HEK293T (cell line): ENCODE measurements at regions not wholly inside any gene's neighbourhood (a gene's known extent, or its start where the extent isn't known, plus 50 kb on each side); places are given as distances from the start of the nearest gene placed in this dataset.

Source experiments
- CTCF ChIA-PET: fragments of 350-600 bp; formaldehyde crosslinking; extraction: SDS; loops from one replicate; lab custom pipeline; 2021; ENCODE audit warnings: antibody characterized with exemption, inconsistent platforms; lab: Yijun Ruan, JAX
- POLR2A ChIA-PET: fragments of 350-600 bp; formaldehyde crosslinking; extraction: SDS; loops from one replicate; lab custom pipeline; 2020; ENCODE audit warnings: antibody characterized with exemption, inconsistent platforms; lab: Yijun Ruan, JAX
- DNase-seq: peaks from one replicate; pipeline ENCODE4 v3.0.0; 2012; ENCODE audit warnings: mixed read lengths; ENCODE audit errors: extremely low spot score
- ARNT ChIP-seq: fragments of 450-650 bp; IDR thresholded peaks from 2 replicates; pipeline ENCODE4 v1.6.1; 2017; ENCODE audit warnings: mild to moderate bottlenecking
- BHLHE40 ChIP-seq: fragments of 450-650 bp; IDR thresholded peaks from 2 replicates; pipeline ENCODE4 v1.6.1; 2016; ENCODE audit warnings: mild to moderate bottlenecking, moderate library complexity, borderline replicate concordance
- CTBP1 ChIP-seq: fragments of 450-650 bp; IDR thresholded peaks from 2 replicates; pipeline ENCODE4 v1.6.1; 2016; ENCODE audit warnings: borderline replicate concordance
- ELF4 ChIP-seq: fragments of 450-650 bp; IDR thresholded peaks from 2 replicates; pipeline ENCODE4 v1.6.1; 2017; ENCODE audit warnings: antibody characterized with exemption
- FOXA1 ChIP-seq: fragments of 450-650 bp; IDR thresholded peaks from 2 replicates; pipeline ENCODE4 v1.6.1; 2016; ENCODE audit warnings: mild to moderate bottlenecking
- FOXK2 ChIP-seq: fragments of 450-650 bp; IDR thresholded peaks from 2 replicates; pipeline ENCODE4 v1.6.1; 2016; ENCODE audit warnings: mild to moderate bottlenecking
- FOXM1 ChIP-seq: fragments of 450-650 bp; IDR thresholded peaks from 2 replicates; pipeline ENCODE4 v1.6.1; 2017; ENCODE audit warnings: mild to moderate bottlenecking, borderline replicate concordance
- HDGF ChIP-seq: fragments of 450-650 bp; IDR thresholded peaks from 2 replicates; pipeline ENCODE4 v1.6.1; 2017; ENCODE audit warnings: antibody characterized with exemption, borderline replicate concordance
- L3MBTL2 ChIP-seq: fragments of 450-650 bp; conservative IDR thresholded peaks from 2 replicates; pipeline ENCODE4 v1.6.1; 2016; ENCODE audit warnings: mild to moderate bottlenecking
- LEF1 ChIP-seq: fragments of 450-650 bp; IDR thresholded peaks from 2 replicates; pipeline ENCODE4 v1.6.1; 2017; ENCODE audit warnings: mild to moderate bottlenecking, borderline replicate concordance
- NFRKB ChIP-seq: fragments of 450-650 bp; IDR thresholded peaks from 2 replicates; pipeline ENCODE4 v1.6.1; 2016; ENCODE audit warnings: mild to moderate bottlenecking, moderate library complexity
- PKNOX1 ChIP-seq: fragments of 450-650 bp; IDR thresholded peaks from 2 replicates; pipeline ENCODE4 v1.6.1; 2016
- SP1 ChIP-seq: fragments of 450-650 bp; IDR thresholded peaks from 2 replicates; pipeline ENCODE4 v1.6.1; 2017
- SUZ12 ChIP-seq: fragments of 450-650 bp; IDR thresholded peaks from 2 replicates; pipeline ENCODE4 v1.6.1; 2016; ENCODE audit warnings: mild to moderate bottlenecking
- TARDBP ChIP-seq: fragments of 450-650 bp; IDR thresholded peaks from 2 replicates; pipeline ENCODE4 v1.6.1; 2016
- ZNF384 ChIP-seq: fragments of 450-650 bp; IDR thresholded peaks from 2 replicates; pipeline ENCODE4 v1.6.1; 2016

GRCh38 chr2:43125090-43125998 lies 101.1 kb downstream of the ZFP36L2 start:
- ChIA-PET POLR2A (no interaction called here), CTCF (interaction anchor here (0.6 to 0.9 kb wide), 2 partner anchors 35 to 99 kb away, joined by 3 to 5 read pairs; no protein-coding TSS in a partner anchor)
- no peak for DNase-seq
- TF ChIP-seq ARNT (no peak), PKNOX1 (no peak), BHLHE40 (no peak), CTBP1 (no peak), L3MBTL2 (no peak)

DNA sequence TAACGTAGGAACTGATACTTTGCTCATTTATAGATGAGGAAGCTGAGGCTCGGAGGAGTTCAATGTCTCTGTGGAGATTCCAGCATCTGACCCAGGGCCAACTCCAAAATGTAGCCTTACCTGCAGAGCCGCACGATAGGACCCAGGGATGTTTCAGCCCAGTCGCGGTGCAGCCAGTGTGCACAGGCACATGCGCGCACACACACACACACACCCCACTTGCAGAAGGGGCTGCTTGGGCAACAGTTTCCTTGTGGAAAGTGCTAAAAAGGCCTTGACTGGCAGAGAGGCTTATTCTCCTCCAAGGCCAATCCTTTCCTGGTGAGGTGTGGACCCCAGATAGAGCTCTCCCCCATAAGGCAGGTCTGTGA lies 101.7 kb downstream of the ZFP36L2 start:
- POLR2A ChIA-PET, result no interaction called here
- no peak for DNase-seq
- CTCF ChIA-PET, result interaction anchor here (0.9 kb wide), 1 partner anchor 100 kb away, joined by 3 read pairs; no protein-coding TSS in a partner anchor
- TF ChIP-seq ZNF384 (no peak), NFRKB (no peak), BHLHE40 (no peak), L3MBTL2 (no peak), ARNT (no peak), PKNOX1 (no peak), SUZ12 (no peak), FOXK2 (no peak), CTBP1 (no peak), ELF4 (no peak), LEF1 (no peak), SP1 (no peak), FOXM1 (no peak), HDGF (no peak), TARDBP (no peak), FOXA1 (no peak)

GRCh38 chr2:43123981-43124686 lies 102.3 kb downstream of the ZFP36L2 start:
- CTCF ChIA-PET, result interaction anchor here (0.9 kb wide), 1 partner anchor 100 kb away, joined by 3 read pairs; no protein-coding TSS in a partner anchor
- DNase-seq, result no peak
- POLR2A ChIA-PET, result no interaction called here

GRCh38 chr2:43123486-43123885 lies 102.9 kb downstream of the ZFP36L2 start:
- ChIA-PET CTCF (no interaction called here), POLR2A (no interaction called here)
- TF ChIP-seq HDGF (no peak), FOXM1 (no peak), PKNOX1 (no peak), LEF1 (no peak), CTBP1 (no peak), SUZ12 (no peak), FOXK2 (no peak), ELF4 (no peak), ZNF384 (no peak), BHLHE40 (no peak), NFRKB (no peak), TARDBP (no peak)
- DNase-seq, result no peak

More at GRCh38 chr2:43123981-43124686, 102.3 kb downstream of the ZFP36L2 start:
- TF ChIP-seq PKNOX1 (no peak), FOXA1 (no peak)

- no peak for TF ChIP-seq ELF4
- no peak for TF ChIP-seq LEF1
- no peak for TF ChIP-seq FOXA1
- TF ChIP-seq PKNOX1, result no peak
- no peak for TF ChIP-seq FOXK2
- no peak for TF ChIP-seq NFRKB
- no peak for TF ChIP-seq ZNF384
- TF ChIP-seq FOXM1, result no peak
- ChIA-PET CTCF (no interaction called here), POLR2A (no interaction called here)
- DNase-seq, result no peak
Observed at GRCh38 chr2:43123028-43123427, 103.4 kb downstream of the ZFP36L2 start.
